ENCODE measurements at regions not wholly inside any gene's neighbourhood (a gene's known extent, or its start where the extent isn't known, plus 50 kb on each side); places are given as distances from the start of the nearest gene placed in this dataset.

DNA sequence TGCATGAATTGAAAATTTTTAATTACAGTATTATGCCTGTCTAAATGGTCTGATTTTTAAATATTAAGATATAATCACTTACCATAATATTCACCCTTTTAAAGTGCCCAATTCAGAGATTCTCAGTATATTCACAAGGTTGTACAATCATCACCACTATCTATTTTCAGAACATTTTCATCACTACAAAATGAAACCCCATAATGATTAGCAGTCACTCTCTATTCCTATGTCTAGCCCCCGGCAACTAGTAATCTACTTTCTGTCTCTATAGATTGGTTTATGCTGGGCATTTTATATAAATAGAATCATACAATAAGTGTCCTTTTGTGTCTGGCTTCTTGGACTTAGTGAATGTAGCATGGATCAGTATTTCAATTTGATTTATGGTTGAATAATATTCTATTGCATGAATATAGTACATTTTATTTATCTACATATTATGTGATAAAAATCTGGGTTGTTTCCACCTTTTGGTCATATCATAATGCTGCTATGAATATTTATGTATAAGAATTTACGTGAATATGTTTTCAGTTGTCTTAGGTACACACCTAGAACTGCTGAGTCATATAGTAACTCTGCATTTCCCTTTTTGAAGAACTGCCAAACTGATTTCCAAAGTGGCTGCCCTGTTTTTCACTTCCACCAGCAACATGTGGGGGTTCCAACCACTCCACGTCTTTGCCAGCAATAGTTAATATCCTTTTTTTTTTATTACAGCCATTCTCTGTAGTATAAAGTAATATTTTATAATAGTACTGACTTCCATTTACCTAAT, 485.7 kb upstream of the ZNF385D start:
- no peak for DNase-seq

DNA sequence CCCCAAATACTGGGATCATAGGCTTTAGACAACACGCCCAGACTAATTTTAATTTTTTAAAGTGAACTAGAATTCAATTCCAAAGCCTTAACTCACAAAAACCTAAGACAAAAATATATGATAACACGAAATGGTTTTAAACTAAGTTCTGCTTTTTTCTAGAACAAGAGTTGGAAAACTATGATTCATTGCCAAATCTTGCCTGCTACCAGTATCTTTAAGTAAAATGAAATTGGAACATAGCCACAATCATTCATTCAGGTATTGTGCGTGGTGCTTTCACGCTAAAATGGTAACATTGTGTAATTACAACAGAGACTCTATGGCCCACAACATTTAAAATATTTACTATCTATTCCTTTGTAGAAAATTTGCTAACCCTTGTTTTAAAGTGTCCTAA, 488.0 kb upstream of the ZNF385D start:
- DNase-seq, result no peak

DNA sequence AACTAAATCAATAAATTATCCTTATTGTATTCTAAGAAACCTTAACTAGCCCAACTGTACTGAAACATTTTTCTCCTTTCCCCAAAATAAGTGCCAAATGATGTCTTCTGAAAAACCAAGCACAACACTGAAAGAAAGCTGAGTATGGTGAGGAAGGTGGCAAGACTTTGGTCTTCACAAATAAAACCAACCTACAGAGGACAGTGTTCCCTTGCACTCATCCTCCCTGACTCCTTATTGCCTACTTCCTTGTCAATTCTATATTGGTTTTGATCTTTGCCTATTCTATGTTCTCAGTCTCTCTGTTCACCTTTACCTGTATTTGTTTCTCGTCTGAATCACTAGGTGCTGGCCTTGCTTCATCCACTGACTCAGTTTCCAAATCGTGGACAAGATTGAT, 490.1 kb upstream of the ZNF385D start:
- no peak for DNase-seq

DNA sequence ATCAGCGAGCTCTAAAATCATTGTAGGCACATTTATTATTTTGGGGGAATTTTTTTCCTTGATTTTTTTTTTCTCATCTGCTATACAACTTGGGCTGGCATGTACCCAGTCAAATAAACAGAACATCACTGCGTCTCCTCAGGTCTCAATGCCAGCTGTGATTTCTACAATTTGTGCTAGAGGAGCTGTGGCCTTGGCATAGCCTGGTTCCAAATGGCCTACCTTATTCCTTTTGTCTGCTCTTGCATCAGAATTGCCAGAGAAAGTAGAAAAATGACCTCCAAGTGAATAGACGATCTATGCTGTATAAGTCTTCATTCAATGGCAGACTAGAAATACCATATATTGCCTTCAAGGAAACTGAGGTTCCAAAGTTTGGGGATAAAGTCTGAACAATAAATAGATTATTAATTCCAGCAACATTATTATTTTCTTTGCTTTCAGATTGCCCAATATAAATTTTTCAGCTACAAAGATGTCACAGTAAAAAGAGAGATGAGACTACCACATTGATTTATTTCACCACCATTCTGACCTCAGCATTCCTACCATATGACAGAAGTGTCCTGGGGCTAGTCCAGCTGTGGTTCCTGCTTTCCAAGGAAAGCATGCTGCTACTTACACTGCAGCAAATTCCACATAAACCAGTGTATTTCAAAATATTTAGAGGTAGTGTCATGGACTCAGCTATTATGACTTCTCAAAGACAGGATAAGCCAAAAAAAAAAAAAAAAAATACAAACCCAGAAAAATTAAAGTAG, 493.9 kb upstream of the ZNF385D start:
- peak; percentile 52 for DNase-seq

DNA sequence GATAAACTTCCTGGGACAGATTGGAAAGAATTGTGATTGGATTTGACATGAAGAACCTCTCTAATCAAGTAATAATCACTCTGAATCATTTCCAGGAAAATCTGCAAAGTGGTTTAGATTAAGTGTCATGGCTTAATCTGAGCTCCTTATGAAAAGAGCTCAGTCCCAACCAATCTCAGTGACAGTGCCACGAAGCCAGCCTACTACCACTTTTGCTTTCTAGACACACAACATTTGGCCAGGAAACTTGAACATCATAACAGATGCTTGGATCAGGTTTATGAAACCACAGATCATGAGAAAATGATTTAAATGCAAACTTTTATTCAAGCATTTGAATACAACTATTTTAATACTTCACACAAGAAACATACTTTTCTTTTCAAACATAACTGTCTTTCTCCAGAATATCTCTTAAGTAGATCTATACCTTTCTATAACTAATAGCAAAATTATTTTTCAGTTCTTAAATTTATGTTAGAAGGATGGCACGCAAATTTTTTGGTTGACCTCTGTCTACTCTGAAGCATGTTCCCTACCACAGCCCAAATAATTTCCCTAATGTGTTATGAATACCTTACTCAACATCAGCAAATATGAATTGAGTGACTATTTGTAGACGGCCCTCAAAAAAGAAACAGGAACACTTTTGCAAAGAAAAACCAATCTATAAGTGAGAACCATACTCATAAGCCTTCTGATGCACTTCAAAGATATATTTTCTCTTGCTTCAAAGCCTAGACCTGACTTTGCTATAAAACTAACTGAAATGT, 495.0 kb upstream of the ZNF385D start:
- no peak for DNase-seq

DNA sequence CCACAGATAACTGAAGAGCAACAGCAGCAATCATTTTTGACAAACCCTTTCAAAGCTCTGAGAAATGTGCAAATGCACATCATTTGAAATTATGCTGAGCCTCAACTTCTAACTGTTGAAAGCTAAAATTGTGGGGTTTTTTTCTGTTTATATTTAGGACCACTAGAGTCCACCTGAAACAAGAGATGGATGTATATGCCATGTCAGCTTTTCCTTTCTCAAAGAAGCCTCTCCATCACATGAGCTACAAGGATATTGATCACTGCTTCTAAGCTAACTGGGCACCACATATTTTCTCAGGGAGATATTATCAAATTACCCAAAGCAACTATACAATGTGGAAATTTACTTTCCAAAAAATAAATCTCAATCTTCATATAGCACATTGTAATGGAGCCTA, 498.6 kb upstream of the ZNF385D start:
- DNase-seq, result no peak

DNA sequence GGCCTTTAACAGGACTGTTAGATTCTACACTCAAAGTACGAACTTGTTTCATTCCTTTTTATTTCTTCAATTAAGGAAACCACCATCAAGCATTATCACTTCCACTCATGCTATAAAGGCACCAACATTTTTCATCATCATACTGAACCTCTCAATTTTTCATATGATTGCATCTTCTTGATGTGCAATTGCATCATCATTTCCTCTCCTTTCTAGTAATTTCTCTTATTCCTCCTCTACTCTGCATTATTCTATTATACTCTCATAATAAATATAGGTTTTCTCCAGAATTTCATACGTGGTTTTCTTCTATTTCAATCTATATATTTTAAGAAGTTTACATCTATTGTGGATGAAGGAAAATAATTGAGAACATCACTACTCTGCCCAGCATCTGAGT, 506.2 kb upstream of the ZNF385D start:
- DNase-seq, result no peak

DNA sequence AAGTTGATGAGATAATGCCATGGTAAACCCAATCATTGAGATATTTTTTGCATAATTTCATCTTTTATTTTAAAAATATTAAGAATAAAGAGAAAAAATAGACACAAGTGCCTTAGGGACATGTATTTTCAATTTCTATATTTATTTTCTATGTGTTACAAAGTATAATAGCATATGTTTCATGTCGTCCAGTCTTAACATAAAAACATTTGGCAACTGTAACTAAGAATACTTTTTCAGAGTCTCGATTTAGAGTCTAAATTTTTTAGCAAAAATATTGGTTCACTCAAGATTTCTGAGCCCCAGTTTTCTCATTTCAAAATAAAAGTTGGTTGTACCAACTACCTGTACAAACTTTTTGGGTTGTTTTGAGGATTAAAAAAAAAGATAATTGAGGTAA, 511.4 kb upstream of the ZNF385D start:
- no peak for DNase-seq

DNA sequence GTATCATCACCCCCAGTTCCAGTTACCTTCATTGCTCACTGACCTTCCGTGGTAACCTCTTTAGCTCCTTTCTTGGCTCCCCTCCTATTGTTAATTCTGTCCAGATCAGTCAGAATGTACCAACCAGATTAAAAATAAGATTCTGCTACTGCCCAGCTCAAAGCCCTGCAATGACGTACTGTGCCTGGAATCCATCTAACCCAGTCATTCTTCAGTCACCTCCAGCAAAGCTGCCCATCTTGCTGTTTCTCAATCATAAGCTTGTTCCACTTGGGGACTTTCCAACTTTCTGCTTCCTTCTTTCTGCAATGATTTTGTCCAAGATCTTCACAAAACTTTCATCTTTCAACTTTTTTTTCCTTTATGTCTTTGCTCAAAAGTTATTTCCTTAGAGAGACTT, 512.0 kb upstream of the ZNF385D start:
- DNase-seq, result no peak

DNA sequence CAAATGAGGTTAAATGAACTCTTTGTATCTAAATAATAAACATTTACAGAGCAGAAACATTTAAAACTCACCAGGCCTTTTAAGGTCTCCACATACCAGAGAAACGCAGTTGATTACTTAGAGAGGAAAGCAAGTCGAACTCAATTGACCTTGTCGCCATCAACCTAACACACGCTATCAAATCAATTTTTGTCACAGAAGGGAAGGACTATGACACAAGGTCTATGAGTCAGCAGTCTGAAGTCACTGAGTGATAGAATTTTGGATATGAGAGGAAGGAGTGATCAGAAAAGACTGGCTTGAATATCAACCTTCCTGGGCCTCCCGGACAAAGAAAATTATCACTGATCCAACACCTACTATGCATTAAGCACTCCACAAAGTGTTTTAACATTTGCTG, 514.4 kb upstream of the ZNF385D start:
- no peak for DNase-seq

DNA sequence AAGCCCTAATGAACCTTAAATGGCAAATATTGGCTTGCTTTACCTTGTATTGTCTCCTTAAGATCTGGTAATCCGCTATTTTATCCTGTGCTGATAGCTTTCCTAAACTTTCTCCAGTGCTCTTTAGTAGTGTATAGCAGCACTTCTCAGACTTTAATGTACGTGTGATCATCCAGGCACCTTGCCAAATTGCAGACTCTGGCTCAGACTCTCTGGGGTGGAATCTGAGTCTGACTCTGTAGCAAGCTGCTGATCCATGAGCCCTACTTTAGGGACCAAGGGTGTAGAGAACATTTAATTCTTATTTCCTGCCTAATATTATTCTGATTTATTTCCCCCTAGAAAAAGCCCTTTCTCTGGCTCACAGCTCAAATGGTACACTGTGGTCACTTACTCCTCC, 518.8 kb upstream of the ZNF385D start:
- DNase-seq, result no peak

DNA sequence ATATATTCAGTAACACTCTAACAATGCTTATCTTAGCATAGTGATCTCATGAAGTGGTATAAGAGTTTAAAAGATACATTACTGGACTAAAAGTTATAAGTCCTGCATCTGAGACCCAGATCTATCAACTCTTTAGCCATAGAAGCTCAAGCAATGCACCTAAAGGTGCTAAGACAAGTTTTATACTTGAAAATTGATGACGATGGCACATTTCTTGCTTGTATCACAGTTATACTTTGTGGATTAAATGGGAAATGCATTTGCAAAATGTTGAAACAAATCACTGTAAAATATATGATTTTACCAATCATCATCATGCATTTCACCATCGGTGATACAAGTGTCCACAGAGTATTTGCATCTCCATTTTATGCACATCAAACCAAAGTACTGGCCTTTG, 525.3 kb upstream of the ZNF385D start:
- DNase-seq, result no peak

DNA sequence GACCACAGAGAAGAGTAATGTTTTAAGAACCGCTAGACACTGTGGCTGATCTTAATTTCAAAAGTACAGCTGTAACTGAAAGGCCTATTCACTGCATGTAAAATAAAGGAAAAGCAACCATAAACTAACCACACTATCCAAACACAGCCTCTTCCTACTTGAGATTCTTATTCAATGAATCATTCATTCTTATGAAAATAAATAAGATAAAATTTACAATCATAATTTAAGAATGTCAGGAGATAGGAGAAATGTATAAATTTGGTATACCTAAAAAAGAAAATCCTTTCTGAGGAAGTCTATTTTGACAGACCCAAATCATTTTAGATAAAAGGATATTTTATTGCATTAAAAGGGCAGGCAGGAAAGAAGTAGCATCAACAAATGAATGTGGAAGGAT, 533.5 kb upstream of the ZNF385D start:
- peak; percentile 72 for DNase-seq

DNA sequence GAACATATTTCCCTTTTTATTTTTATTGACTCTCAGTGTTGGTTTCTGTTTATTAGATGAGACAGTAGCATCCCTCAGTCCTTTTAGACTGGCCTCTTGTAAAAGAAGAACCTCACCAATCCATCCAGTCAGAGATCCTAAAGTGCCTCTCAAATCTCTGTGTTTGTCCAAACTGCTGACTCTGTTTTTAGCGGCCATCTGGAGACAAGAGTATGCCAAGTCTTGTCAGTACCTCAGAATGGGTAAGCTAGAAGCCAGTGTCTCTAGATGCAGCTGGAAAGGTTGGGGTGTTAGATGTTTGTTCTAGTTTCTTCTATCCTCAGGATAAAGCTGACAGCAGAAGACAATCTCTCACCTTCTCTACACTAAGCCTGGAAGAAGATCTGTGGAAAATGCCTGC, 537.7 kb upstream of the ZNF385D start:
- DNase-seq, result no peak

DNA sequence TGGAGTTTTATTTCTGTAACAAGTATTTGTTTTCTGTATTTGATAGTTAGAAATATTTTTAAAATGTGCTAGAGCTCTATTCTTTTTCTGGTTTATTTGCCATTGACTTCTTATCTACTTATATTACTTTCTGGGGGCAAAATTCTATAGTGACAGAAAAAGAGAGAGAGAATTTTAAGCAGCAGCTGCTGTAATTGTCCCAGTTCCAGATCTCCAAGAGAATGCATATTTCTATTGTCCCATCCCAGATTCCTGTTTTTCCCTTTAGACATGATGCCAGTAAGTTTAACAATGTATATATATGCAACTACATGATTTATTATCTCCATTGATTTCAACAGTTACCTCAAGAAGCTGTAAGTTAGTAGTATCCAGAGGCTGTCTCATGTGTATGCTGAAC, 541.7 kb upstream of the ZNF385D start:
- no peak for DNase-seq

DNA sequence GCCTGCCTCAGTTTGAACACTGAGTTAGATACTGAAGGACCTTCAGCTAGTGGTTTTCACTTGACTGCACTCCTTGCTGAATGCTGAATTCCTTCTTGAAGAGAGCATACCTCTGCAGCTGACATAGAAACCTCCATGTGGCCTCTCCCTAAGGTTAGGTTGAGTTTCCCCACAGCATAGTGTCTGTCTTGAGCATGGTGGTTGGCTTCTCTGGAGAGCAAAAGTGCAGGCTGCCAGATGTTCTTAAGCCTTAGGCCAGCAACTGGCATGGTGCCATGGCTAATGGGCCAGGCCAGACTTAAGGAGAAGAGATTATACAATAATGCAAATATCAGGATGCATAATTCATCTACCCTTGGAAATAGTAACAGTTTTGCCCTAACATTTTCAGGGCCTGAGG, 545.6 kb upstream of the ZNF385D start:
- DNase-seq, result no peak

DNA sequence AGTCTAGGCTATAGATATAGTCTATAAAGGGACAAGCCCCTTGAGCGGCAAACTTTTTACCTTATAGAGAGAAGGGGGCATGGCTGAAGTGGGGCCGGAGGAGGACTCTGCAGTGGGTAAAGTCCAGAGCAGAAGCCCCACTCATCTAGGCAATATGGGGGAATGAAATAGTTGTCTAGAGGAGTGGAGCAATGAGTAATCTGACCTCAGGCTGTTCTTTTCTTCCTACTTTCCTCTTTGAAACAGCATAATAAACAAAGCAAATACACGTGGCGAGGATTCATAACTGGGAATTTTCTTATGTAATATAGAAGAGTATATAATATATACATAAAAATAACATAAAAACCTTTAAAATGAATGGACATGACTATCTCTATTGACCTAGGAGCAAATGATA, 546.4 kb upstream of the ZNF385D start:
- no peak for DNase-seq

DNA sequence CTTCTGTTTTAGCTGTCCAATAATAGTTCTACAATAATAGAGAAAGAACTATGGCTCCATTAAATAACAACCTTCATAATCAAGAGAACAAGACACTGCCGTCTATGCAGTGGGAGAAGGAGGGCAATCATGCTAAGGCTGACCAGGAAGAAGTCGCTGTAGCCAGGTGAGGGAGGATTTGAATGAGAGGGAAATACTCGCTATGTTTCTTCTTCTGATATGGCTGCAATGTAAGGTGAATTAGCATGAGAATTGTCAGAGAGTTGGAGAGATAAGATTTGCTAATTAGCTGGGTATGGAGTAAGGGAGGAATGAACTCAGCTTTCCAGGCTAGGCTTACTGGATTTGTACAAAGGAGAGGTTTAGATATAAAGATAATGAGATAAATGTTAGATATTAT, 555.4 kb upstream of the ZNF385D start:
- no peak for DNase-seq

DNA sequence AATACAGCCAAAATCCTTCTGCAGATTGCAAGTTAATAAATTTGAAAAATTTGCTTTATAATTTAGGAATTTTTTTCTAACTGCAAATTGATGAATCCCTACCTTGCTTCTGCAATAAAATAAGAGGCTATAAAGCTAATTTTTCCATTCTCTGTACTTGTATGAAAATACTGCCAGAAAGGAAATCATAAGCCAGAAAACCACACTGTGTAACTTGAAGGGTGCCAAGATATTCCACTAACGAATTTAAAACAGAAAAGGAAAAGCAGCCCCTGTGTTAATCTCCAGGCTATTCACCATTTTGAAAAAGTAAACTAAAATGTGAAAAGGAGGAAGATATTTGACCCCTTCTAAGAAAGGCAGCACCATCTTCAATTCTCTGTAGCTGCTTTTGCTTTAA, 557.9 kb upstream of the ZNF385D start:
- DNase-seq, result no peak

DNA sequence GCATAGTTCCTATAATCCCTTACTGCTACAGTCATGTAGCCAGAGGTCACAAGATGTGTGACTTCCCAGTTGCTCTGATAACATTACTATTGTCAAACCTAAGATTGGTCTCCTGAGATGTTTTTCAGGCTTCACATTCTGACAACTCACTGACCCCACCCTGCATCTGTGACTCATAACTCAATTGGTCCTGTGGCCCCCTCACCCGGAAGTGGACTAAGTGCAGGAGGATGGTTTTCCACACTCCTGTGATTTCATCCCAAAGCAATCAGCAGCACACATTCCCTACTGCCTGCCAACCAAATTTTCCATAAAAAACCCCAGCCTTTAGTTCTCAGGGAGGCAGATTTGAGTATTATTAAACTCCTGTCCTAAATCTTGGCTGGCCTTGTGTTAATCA, 564.9 kb upstream of the ZNF385D start:
- DNase-seq, result no peak

DNA sequence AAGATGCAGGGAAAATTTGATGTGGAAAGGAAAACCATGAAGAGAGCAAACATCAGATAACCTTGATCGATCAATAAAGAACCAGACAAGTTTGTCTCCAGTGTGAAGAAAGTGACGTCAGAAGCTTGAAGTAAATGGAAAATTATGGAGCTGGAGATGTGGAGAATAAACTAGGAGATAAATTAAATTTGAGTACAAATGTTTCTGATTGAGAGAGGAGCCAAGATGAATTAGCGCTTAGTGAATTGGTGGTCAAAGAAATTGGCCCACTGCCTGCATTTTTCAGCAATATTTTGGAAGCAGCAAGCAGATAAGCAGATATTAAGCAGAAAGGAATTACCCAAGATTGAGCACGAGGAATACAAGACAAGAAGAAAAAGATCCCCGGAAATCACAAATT, 567.3 kb upstream of the ZNF385D start:
- DNase-seq, result no peak

DNA sequence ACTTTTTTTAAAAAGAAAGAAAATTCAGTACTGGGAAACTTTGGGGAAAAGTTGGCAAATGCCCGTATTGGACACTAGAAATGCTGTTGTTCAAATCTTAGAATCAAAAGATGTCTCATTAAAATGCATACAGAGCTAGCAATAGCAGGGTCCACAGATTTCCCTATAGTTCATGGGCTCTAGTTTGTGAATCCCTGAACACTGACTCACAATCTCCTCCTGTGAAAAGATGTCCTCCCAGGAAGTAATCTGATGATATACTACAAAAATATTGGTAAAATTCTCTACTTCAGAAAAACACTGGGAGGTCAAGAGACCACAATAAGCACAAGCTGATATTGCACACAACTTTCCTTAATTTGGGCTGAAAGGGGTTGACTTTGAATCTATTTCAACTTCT, 568.4 kb upstream of the ZNF385D start:
- no peak for DNase-seq

DNA sequence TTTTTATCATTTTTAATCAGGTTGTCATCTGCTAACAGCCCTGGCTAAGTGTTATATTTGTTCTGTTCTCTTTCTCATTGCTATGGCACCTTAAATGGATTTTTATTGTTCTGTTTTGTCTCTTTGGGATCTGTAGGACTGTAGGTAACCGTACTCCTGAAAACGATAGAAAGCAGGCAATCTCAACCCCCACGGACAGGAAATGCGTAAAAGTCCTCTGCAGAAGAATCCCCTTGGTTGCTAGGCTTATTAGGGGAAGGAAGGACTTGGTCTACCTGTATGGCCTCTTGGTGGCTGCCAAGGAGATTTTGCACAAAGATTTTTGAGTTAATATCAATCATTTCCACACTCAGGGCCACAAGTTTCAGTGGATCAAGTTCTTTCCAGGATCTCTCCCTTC, 571.9 kb upstream of the ZNF385D start:
- DNase-seq, result no peak

DNA sequence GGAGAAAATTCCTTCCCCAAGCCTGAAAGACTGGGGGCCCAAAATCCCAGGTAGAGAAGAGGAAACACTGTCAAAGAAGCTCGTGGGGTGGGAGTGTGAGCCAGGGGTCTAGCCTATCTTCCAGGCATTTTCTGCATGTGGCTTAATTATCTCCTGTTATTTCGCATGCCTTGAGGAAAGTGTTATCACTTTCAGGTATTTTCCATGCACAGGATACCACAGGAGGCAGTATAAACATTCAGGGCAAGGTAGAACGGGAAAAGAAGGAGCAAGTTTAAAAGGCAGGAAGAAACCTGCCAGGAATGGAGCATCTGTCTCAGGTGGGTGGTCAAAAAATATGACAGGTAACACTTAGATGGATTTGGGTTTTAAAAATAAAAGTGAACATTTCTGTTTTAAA, 575.3 kb upstream of the ZNF385D start:
- no peak for DNase-seq

Data from kidney glomerular epithelial cell (primary cell).